Keratinocyte (primary cell): ENCODE measurements at regions not wholly inside any gene's neighbourhood (a gene's known extent, or its start where the extent isn't known, plus 50 kb on each side); places are given as distances from the start of the nearest gene placed in this dataset.

Experiments
- DNase-seq: peaks from one replicate; pipeline ENCODE4 v3.0.0-alpha.2; 2011; ENCODE audit warnings: low read depth, missing footprints, low spot score
- FAIRE-seq: peaks from 2 replicates; lab custom pipeline; 2011; peaks lifted over from hg19 to GRCh38; lab: Jason Lieb, UNC
- H2AFZ ChIP-seq: 2 replicates; pipeline ENCODE4 v1.6.0; 2012; ENCODE audit warnings: low read length, control low read depth, inconsistent platforms; ENCODE audit not compliant: control insufficient read depth
- H3K27ac ChIP-seq: 2 replicates; pipeline ENCODE4 v1.5.1; 2011; ENCODE audit warnings: low read length; ENCODE audit not compliant: control insufficient read depth, insufficient read depth
- H3K27me3 ChIP-seq: 3 replicates; pipeline ENCODE4 v1.6.0; 2011; ENCODE audit warnings: low read length; ENCODE audit not compliant: control insufficient read depth, insufficient read depth; ENCODE audit errors: extremely low read depth
- H3K36me3 ChIP-seq, 2 experiments: 2 replicates in 1 of 2; 3 replicates in 1 of 2; pipeline ENCODE4 v1.5.1; 2011; ENCODE audit warnings: low read length in 2 of 2, mild to moderate bottlenecking in 1 of 2; ENCODE audit not compliant: control insufficient read depth in 2 of 2, insufficient read depth in 2 of 2; ENCODE audit errors: extremely low read depth in 1 of 2
- H3K4me1 ChIP-seq: 3 replicates; pipeline ENCODE4 v1.5.1; 2011; ENCODE audit warnings: low read length; ENCODE audit not compliant: control insufficient read depth, insufficient read depth; ENCODE audit errors: extremely low read depth
- H3K4me2 ChIP-seq: 3 replicates; pipeline ENCODE4 v1.6.0; 2011; ENCODE audit warnings: low read depth, low read length; ENCODE audit not compliant: control insufficient read depth, insufficient read depth; ENCODE audit errors: extremely low read depth
- H3K4me3 ChIP-seq, 3 experiments: fragments of 200-600 bp in 1 of 3; sonication (generic) in 1 of 3; 2 replicates in 2 of 3; 3 replicates in 1 of 3; pipeline ENCODE4 v1.5.1; 2011 to 2016; ENCODE audit warnings: low read length in 3 of 3, mild to moderate bottlenecking in 3 of 3, control low read depth in 2 of 3, inconsistent platforms in 1 of 3, low read depth in 1 of 3, mixed read lengths in 1 of 3, mixed run types in 1 of 3, moderate library complexity in 1 of 3; ENCODE audit not compliant: control insufficient read depth in 2 of 3, insufficient read depth in 2 of 3; ENCODE audit errors: extremely low read depth in 1 of 3
- H3K79me2 ChIP-seq: 2 replicates; pipeline ENCODE4 v1.6.0; 2012; ENCODE audit warnings: low read length; ENCODE audit not compliant: control insufficient read depth, insufficient read depth
- H3K9ac ChIP-seq: 3 replicates; pipeline ENCODE4 v1.6.0; 2011; ENCODE audit warnings: low read length; ENCODE audit not compliant: control insufficient read depth, insufficient read depth; ENCODE audit errors: extremely low read depth
- H3K9me1 ChIP-seq: 3 replicates; pipeline ENCODE4 v1.6.0; 2011; ENCODE audit warnings: low read length; ENCODE audit not compliant: control insufficient read depth, insufficient read depth; ENCODE audit errors: extremely low read depth
- H3K9me3 ChIP-seq: 2 replicates; pipeline ENCODE4 v1.5.1; 2012; ENCODE audit warnings: low read depth, low read length; ENCODE audit not compliant: control insufficient read depth
- H4K20me1 ChIP-seq: 3 replicates; pipeline ENCODE4 v1.6.0; 2011; ENCODE audit warnings: low read length; ENCODE audit not compliant: control insufficient read depth, insufficient read depth; ENCODE audit errors: extremely low read depth
- CTCF ChIP-seq, 3 experiments: IDR thresholded peaks in 1 of 3; conservative IDR thresholded peaks in 1 of 3; optimal IDR thresholded peaks in 1 of 3; 2 replicates in 2 of 3; 3 replicates in 1 of 3; pipeline versions ENCODE3 to v1.5.1; 2011; ENCODE audit warnings: low read length in 3 of 3, mild to moderate bottlenecking in 3 of 3, moderate library complexity in 2 of 3, control low read depth in 1 of 3, inconsistent platforms in 1 of 3; ENCODE audit not compliant: insufficient read depth in 2 of 3; ENCODE audit errors: extremely low read depth in 1 of 3
- EZH2 ChIP-seq: IDR thresholded peaks from one replicate; pipeline ENCODE4 v1.6.1; 2012; ENCODE audit warnings: inconsistent platforms, mild to moderate bottlenecking, low read length, moderate library complexity
- dilution Hi-C: fragments of 300-500 bp; cut with MboI; formaldehyde crosslinking; loops from one replicate; pipeline ENCODE4 v1.7.0; 2020; ENCODE audit warnings: low sequenced_read_pairs; ENCODE audit not compliant: extremely low pct_ligation_motif_present

GRCh38 chr5:12840972-12841371 lies 936.7 kb upstream of the CTNND2 start:
- no peaks in the 10 kb centered on the region for H3K4me1 ChIP-seq
- H3K36me3 ChIP-seq: no peaks in the 10 kb centered on the region
- no peaks in the 10 kb centered on the region for H3K9me1 ChIP-seq
- no peak for TF ChIP-seq CTCF (optimal IDR thresholded peaks at IDR 0.05 in 1 of 3, IDR thresholded peaks at IDR 0.05 in 1 of 3, conservative IDR thresholded peaks at IDR 0.05 in 1 of 3; ENCODE audit: extremely low read depth in 1 of 3, insufficient read depth in 2 of 3, low read length in 3 of 3)
- no peak for TF ChIP-seq EZH2
- no peak overlapping the region for H3K27ac ChIP-seq
- H3K9ac ChIP-seq: no peak overlapping the region
- no peak for FAIRE-seq
- dilution Hi-C loops: no loop called here
- H3K27me3 ChIP-seq: no peaks in the 10 kb centered on the region
- no peaks in the 10 kb centered on the region for H4K20me1 ChIP-seq
- DNase-seq: no peak
- no peaks in the 10 kb centered on the region for H3K9me3 ChIP-seq
- no peaks in the 10 kb centered on the region for H3K79me2 ChIP-seq
- no peak overlapping the region for H3K4me2 ChIP-seq
- no peak overlapping the region for H2AFZ ChIP-seq
- H3K4me3 ChIP-seq: no peak overlapping the region

GRCh38 chr5:12837592-12837991 lies 933.3 kb upstream of the CTNND2 start:
- Histone ChIP-seq H3K27me3 (no peaks in the 10 kb centered on the region), H3K4me3 (no peak overlapping the region), H3K4me2 (no peak overlapping the region), H3K9me1 (no peaks in the 10 kb centered on the region), H3K4me1 (no peaks in the 10 kb centered on the region), H3K27ac (no peak overlapping the region), H3K9me3 (no peaks in the 10 kb centered on the region), H3K9ac (no peak overlapping the region), H2AFZ (no peak overlapping the region), H3K79me2 (no peaks in the 10 kb centered on the region), H3K36me3 (no peaks in the 10 kb centered on the region), H4K20me1 (no peaks in the 10 kb centered on the region)
- FAIRE-seq: no peak
- TF ChIP-seq EZH2 (no peak), CTCF (optimal IDR thresholded peaks at IDR 0.05 in 1 of 3, IDR thresholded peaks at IDR 0.05 in 1 of 3, conservative IDR thresholded peaks at IDR 0.05 in 1 of 3; ENCODE audit: extremely low read depth in 1 of 3, insufficient read depth in 2 of 3, low read length in 3 of 3) (no peak)
- no peak for DNase-seq
- dilution Hi-C loops: no loop called here
